AG04450 (cell line): ENCODE measurements at regions not wholly inside any gene's neighbourhood (a gene's known extent, or its start where the extent isn't known, plus 50 kb on each side); places are given as distances from the start of the nearest gene placed in this dataset.

Experiments used
- CTCF ChIA-PET: fragments of 300-600, 350-600 bp; formaldehyde crosslinking; extraction: SDS; loops from one replicate; lab custom pipeline; 2022; ENCODE audit warnings: antibody characterized with exemption, inconsistent platforms; lab: Charles Lee
- POLR2A ChIA-PET: fragments of 350-600 bp; formaldehyde crosslinking; extraction: SDS; loops from one replicate; lab custom pipeline; 2021; ENCODE audit warnings: antibody characterized with exemption, inconsistent platforms; lab: Yijun Ruan, JAX
- DNase-seq: peaks from one replicate; pipeline ENCODE4 v3.0.0-alpha.2; 2011; ENCODE audit warnings: low read depth, low spot score
- H3K27ac ChIP-seq: one replicate; pipeline ENCODE4 v1.5.1; 2012; ENCODE audit warnings: low read depth, low read length, control low read depth
- H3K27me3 ChIP-seq: one replicate; pipeline ENCODE4 v1.6.0; 2012; ENCODE audit warnings: low read length; ENCODE audit not compliant: control insufficient read depth, insufficient read depth
- H3K4me3 ChIP-seq: 2 replicates; pipeline ENCODE4 v1.5.1; 2011; ENCODE audit warnings: mild to moderate bottlenecking, low read depth, low read length, control low read depth
- H3K9me3 ChIP-seq: 2 replicates; pipeline ENCODE4 v1.5.1; 2012; ENCODE audit warnings: low read length; ENCODE audit not compliant: control insufficient read depth, insufficient read depth
- TF ChIP-seq, protein P1 (sequence below): IDR thresholded peaks from 2 replicates; pipeline ENCODE4 v1.5.1; 2011; ENCODE audit warnings: low read depth, low read length, control low read depth, inconsistent platforms

DNA sequence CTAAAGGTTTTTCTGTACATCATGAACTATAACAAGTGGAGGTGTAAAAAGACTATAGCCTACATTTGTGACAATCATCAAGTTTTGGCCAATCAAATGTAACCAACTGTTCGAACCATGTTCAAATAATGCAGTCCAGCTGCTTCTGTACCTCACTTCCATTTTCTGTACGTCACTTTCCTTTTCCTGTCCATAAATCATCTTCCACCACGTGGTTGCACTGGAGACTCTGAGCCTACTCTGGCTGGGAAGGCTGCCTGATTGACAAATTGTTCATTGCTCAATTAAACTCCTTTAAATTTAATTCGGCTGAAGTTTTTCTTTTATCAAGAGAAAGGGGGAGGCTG is 270.4 kb upstream of the JARID2 start:
- H3K9me3 ChIP-seq: no peaks in the 10 kb centered on the region
- H3K4me3 ChIP-seq: no peak overlapping the region
- H3K27me3 ChIP-seq: no peaks in the 10 kb centered on the region
- no peak overlapping the region for H3K27ac ChIP-seq
- POLR2A ChIA-PET: no interaction called here
- CTCF ChIA-PET: interaction anchor here (0.7 kb wide), 1 partner anchor 453 kb away, joined by 4 read pairs; no protein-coding TSS in a partner anchor
- DNase-seq: no peak
- TF ChIP-seq, protein P1, sequence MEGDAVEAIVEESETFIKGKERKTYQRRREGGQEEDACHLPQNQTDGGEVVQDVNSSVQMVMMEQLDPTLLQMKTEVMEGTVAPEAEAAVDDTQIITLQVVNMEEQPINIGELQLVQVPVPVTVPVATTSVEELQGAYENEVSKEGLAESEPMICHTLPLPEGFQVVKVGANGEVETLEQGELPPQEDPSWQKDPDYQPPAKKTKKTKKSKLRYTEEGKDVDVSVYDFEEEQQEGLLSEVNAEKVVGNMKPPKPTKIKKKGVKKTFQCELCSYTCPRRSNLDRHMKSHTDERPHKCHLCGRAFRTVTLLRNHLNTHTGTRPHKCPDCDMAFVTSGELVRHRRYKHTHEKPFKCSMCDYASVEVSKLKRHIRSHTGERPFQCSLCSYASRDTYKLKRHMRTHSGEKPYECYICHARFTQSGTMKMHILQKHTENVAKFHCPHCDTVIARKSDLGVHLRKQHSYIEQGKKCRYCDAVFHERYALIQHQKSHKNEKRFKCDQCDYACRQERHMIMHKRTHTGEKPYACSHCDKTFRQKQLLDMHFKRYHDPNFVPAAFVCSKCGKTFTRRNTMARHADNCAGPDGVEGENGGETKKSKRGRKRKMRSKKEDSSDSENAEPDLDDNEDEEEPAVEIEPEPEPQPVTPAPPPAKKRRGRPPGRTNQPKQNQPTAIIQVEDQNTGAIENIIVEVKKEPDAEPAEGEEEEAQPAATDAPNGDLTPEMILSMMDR: no peak

DNA sequence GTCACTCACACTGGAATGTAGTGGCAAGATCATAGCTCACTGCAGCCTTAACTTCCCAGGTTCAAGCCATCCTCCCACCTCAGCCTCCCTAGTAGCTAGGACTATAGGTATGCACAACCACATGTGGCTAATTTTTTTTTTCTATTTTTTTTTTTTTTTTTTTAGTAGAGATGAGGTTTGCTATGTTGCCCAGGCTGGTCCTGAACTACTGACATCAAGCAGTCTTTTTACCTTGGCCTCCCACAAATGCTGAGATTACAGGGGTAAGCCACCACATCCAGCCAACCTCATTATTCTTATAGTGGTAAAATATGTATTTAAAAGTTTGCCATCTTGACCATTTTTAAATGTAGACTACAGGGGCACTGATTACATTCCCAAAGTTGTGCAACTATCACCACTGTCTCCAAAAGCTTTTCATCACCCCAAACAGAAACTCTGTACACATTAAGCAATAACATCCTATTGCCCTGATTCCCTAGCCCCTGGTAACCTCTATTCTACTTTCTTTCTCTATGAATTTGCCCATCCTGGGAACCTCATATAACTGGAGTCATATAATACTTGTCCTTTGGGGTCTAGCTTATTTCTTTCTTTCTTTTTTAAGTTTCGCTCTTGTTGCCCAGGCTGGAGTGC is 268.0 kb upstream of the JARID2 start:
- Histone ChIP-seq H3K9me3 (no peaks in the 10 kb centered on the region), H3K4me3 (no peak overlapping the region), H3K27ac (no peak overlapping the region), H3K27me3 (no peaks in the 10 kb centered on the region)
- no peak for DNase-seq
- TF ChIP-seq, protein P1: no peak
- ChIA-PET CTCF (interaction anchor here (0.7 to 0.9 kb wide), 2 partner anchors 29 to 767 kb away, joined by 3 read pairs; no protein-coding TSS in a partner anchor), POLR2A (no interaction called here)

DNA sequence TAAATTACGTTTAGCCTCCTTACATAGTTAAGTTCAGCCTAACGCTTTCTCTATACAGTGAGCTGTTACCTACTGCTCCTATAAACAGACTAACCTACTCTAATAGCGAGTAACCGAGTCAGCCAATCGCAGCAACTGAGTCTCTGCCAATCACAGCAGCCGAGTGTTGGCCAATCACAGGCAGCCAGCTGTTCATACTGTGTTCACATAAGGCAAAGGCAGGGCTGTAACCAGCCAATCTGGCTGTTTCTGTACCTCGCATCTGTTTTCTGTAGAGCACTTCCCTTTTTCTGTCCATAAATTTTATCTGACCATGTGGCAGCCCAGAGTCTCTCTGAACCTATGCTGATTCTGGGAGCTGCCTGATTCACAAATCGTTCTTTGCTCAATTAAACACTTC is 263.9 kb upstream of the JARID2 start:
- POLR2A ChIA-PET: no interaction called here
- TF ChIP-seq, protein P1: no peak
- no peaks in the 10 kb centered on the region for H3K27me3 ChIP-seq
- no peak overlapping the region for H3K27ac ChIP-seq
- no peak overlapping the region for H3K4me3 ChIP-seq
- CTCF ChIA-PET: no interaction called here
- no peaks in the 10 kb centered on the region for H3K9me3 ChIP-seq
- no peak for DNase-seq

DNA sequence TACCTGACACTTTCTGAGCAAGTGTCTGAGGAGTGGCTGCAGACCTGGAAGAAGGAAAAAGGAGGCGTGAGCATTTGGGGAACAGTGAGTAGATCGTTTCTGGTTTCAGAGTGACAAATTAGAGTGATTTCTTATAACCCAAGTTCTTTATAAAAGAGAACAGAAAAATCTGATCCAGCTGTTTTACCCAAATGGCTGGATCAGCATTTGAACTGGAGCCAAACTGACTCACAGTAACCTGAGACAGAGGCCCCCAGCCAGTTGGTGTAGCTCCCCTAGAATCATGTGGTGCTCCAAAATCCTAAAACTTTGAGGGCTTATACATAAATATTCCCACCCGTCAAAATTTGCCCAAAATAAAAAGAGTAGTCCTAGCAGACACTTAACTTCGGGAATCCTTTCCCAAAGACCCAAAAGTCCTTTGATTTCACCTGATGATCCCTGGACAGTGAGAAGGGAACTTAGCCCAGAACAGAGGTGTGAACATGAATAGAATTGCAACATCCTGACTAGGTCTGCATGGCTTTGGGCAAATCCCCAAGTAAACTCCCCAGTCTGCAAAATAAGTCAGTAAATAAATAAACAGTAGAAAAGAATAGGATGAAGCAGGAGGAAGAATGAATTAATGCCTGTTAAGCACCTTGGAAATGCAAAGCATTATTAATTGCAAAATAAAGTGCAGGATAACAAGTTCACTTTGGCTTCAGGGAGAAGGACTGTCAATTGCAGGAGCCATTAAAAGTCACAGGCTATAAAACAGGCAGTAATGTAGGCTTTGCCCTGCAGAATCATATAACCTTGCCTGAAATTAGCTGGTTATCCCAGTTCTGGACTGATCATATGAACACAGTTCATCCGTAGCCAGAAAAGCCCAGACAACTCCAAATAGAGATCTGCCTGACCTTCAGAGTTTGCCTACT is 262.0 kb upstream of the JARID2 start:
- ChIA-PET CTCF (no interaction called here), POLR2A (interaction anchor here (0.7 kb wide), 1 partner anchor 361 kb away, joined by 3 read pairs; no protein-coding TSS in a partner anchor)
- H3K27ac ChIP-seq: no peak overlapping the region
- TF ChIP-seq, protein P1: no peak
- H3K4me3 ChIP-seq: no peak overlapping the region
- H3K9me3 ChIP-seq: no peaks in the 10 kb centered on the region
- DNase-seq: no peak
- peaks cover 3% of the 10 kb centered on the region for H3K27me3 ChIP-seq

DNA sequence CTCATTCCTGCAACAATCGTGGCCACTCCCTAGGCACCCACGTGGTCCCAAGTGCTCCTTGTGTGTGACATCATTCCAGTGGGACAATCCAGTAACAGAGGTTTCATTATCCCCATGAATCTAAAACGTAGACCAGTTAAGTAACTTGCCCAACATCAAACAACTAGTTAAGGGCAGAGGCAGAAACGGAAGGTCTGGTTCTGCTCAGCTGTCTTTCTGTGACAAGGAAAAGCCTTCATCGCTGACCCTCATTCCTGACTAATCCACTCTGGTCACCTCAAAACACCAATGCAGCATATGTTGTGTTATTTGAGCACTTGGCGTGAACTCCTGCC is 261.4 kb upstream of the JARID2 start:
- TF ChIP-seq, protein P1: no peak
- Histone ChIP-seq H3K4me3 (no peak overlapping the region), H3K27ac (no peak overlapping the region), H3K9me3 (no peaks in the 10 kb centered on the region), H3K27me3 (peaks cover 3% of the 10 kb centered on the region)
- ChIA-PET POLR2A (no interaction called here), CTCF (no interaction called here)
- no peak for DNase-seq
